HepG2 (cell line): ENCODE measurements at regions not wholly inside any gene's neighbourhood (a gene's known extent, or its start where the extent isn't known, plus 50 kb on each side); places are given as distances from the start of the nearest gene placed in this dataset.

Experiments
- ATAC-seq: fragments of 200-7000 bp; cut with Tn5 transposase; 3 replicates; pipeline ENCODE4 v1.9.1; 2020; ENCODE audit warnings: mild to moderate bottlenecking, moderate library complexity
- BruUV-seq: library from RNA; stranded (reverse); fragments of 400-500 nt; replicated peaks from 2 replicates; lab custom pipeline; 2021; lab: Mats Ljungman, UMichigan
- CTCF ChIA-PET: fragments of 300-600 bp; formaldehyde crosslinking; extraction: SDS; loops from one replicate; lab custom pipeline; 2021; ENCODE audit warnings: low total read pairs, inconsistent platforms, low intra/inter-chr PET ratio; lab: Yijun Ruan, JAX
- POLR2A ChIA-PET: fragments of 350-600 bp; sonication (Branson Sonifier 250); formaldehyde crosslinking; loops from one replicate; lab custom pipeline; 2020; ENCODE audit warnings: antibody characterized with exemption, inconsistent platforms; lab: Yijun Ruan, JAX
- DNase-seq: peaks from one replicate; pipeline ENCODE4 v3.0.0-alpha.2; 2015; ENCODE audit warnings: low spot score
- FAIRE-seq: peaks from 3 replicates; lab custom pipeline; 2011; peaks lifted over from hg19 to GRCh38; lab: Jason Lieb, UNC
- H2AFZ ChIP-seq: one replicate; pipeline ENCODE4 v1.6.1; 2011; ENCODE audit warnings: low read length, inconsistent platforms
- H3K27ac ChIP-seq: fragments of 300-600 bp; 3 replicates; pipeline ENCODE4 v1.8.0; 2011; ENCODE audit warnings: mixed run types, mild to moderate bottlenecking, mixed read lengths, low read length, inconsistent platforms; ENCODE audit not compliant: insufficient read depth; ENCODE audit errors: extremely low read length
- H3K27me3 ChIP-seq, 2 experiments: fragments of 200-600 bp in 1 of 2; 2 replicates in 1 of 2; 3 replicates in 1 of 2; pipeline versions ENCODE4 v1.6.0 to v1.8.0; 2011; ENCODE audit warnings: low read length in 2 of 2, mild to moderate bottlenecking in 2 of 2, moderate library complexity in 2 of 2, inconsistent platforms in 1 of 2; ENCODE audit not compliant: insufficient read depth in 2 of 2, control insufficient read depth in 1 of 2
- H3K36me3 ChIP-seq, 2 experiments: fragments of 200-600 bp in 1 of 2; replicated peaks in 1 of 2; 2 replicates in 1 of 2; 3 replicates in 1 of 2; pipeline versions ENCODE4 v1.5.1 to v1.8.0; 2011; ENCODE audit warnings: low read length in 2 of 2, inconsistent platforms in 1 of 2; ENCODE audit not compliant: insufficient read depth in 2 of 2, control insufficient read depth in 1 of 2
- H3K4me1 ChIP-seq: 2 replicates; pipeline ENCODE4 v1.5.1; 2012; ENCODE audit warnings: low read length, inconsistent platforms; ENCODE audit not compliant: insufficient read depth
- H3K4me2 ChIP-seq: 2 replicates; pipeline ENCODE4 v1.6.0; 2011; ENCODE audit warnings: low read depth, low read length, inconsistent platforms
- H3K4me3 ChIP-seq, 3 experiments: fragments of 200-600 bp in 1 of 3; sonication (generic), shearing (Covaris generic) in 1 of 3; replicated peaks in 1 of 3; 2 replicates each; pipeline ENCODE4 v1.5.1; 2011 to 2016; ENCODE audit warnings: low read length in 3 of 3, inconsistent platforms in 2 of 3, low read depth in 2 of 3, mild to moderate bottlenecking in 2 of 3, control low read depth in 1 of 3, mixed read lengths in 1 of 3; ENCODE audit not compliant: insufficient read depth in 1 of 3
- H3K79me2 ChIP-seq: one replicate; pipeline ENCODE4 v1.6.1; 2011; ENCODE audit warnings: low read length, inconsistent platforms; ENCODE audit not compliant: insufficient read depth
- H3K9ac ChIP-seq: 2 replicates; pipeline ENCODE4 v1.6.0; 2011; ENCODE audit warnings: mild to moderate bottlenecking, low read depth, low read length, inconsistent platforms; ENCODE audit not compliant: insufficient read depth
- H3K9me3 ChIP-seq: 2 replicates; pipeline ENCODE4 v1.5.1; 2012; ENCODE audit warnings: mild to moderate bottlenecking, low read length
- H4K20me1 ChIP-seq: 2 replicates; pipeline ENCODE4 v1.6.0; 2011; ENCODE audit warnings: inconsistent platforms, mild to moderate bottlenecking, low read length, moderate library complexity; ENCODE audit not compliant: insufficient read depth
- EEA1 ChIP-seq: sonication (generic); formaldehyde crosslinking; IDR thresholded peaks from 2 replicates; pipeline ENCODE4 v1.5.1; 2020; ENCODE audit warnings: mild to moderate bottlenecking, missing genetic modification reagents, borderline replicate concordance
- EZH2 ChIP-seq: conservative IDR thresholded peaks from 2 replicates; pipeline ENCODE4 v1.6.1; 2012; ENCODE audit warnings: mild to moderate bottlenecking, low read depth, low read length, moderate library complexity
- HMG20A ChIP-seq: IDR thresholded peaks from 2 replicates; pipeline ENCODE4 v1.6.1; 2016; ENCODE audit warnings: borderline replicate concordance
- LBX2 ChIP-seq: sonication (generic); formaldehyde crosslinking; IDR thresholded peaks from 2 replicates; pipeline ENCODE4 v1.5.0; 2020; ENCODE audit warnings: missing genetic modification reagents, mild to moderate bottlenecking, borderline replicate concordance
- MXD3 ChIP-seq: IDR thresholded peaks from 2 replicates; pipeline ENCODE4 v1.6.1; 2016; ENCODE audit warnings: mild to moderate bottlenecking, missing biosample characterization, missing genetic modification reagents
- SMYD3 ChIP-seq: sonication (generic); formaldehyde crosslinking; IDR thresholded peaks from 2 replicates; pipeline ENCODE4 v1.8.1; 2023; ENCODE audit warnings: mild to moderate bottlenecking, missing genetic modification reagents
- SNRNP70 ChIP-seq: fragments of 200-400 bp; formaldehyde crosslinking; IDR thresholded peaks from 2 replicates; pipeline ENCODE4 v1.6.1; 2017; ENCODE audit warnings: mild to moderate bottlenecking, low read depth, low read length, moderate library complexity
- SPEN ChIP-seq: sonication (generic); formaldehyde crosslinking; IDR thresholded peaks from 2 replicates; pipeline ENCODE4 v1.5.1; 2020; ENCODE audit warnings: low read depth, mild to moderate bottlenecking, missing genetic modification reagents
- STAT5B ChIP-seq: sonication (generic); formaldehyde crosslinking; IDR thresholded peaks from 2 replicates; pipeline ENCODE4 v1.4.0; 2020; ENCODE audit warnings: missing genetic modification reagents
- TOE1 ChIP-seq: sonication (generic); formaldehyde crosslinking; IDR thresholded peaks from 2 replicates; pipeline ENCODE4 v1.4.0; 2020; ENCODE audit warnings: mild to moderate bottlenecking, missing genetic modification reagents
- ZNF629 ChIP-seq: sonication (generic); formaldehyde crosslinking; conservative IDR thresholded peaks from 2 replicates; pipeline ENCODE4 v1.5.0; 2020; ENCODE audit warnings: missing genetic modification reagents
- ZNF703 ChIP-seq: sonication (generic); formaldehyde crosslinking; IDR thresholded peaks from 2 replicates; pipeline ENCODE4 v1.5.1; 2020; ENCODE audit warnings: missing genetic modification reagents, mild to moderate bottlenecking, moderate library complexity, borderline replicate concordance
- ZSCAN22 ChIP-seq: sonication (generic); formaldehyde crosslinking; IDR thresholded peaks from 2 replicates; pipeline ENCODE4 v1.4.0; 2020; ENCODE audit warnings: mild to moderate bottlenecking, missing genetic modification reagents
- WGBS: methylation state at CpG from one replicate; pipeline ENCODE4 v1.1.6; 2017; ENCODE audit warnings: low lambda C conversion rate; 5-methylcytosine and 5-hydroxymethylcytosine counted together
- in situ Hi-C: cut with HindIII; loops from 2 replicates; pipeline ENCODE4 v1.10.0; 2017; ENCODE audit warnings: low pct_unique_long_range_greater_than_20kb; ENCODE audit not compliant: extremely low pct_ligation_motif_present
- intact Hi-C: fragments of 100-400 bp; cut with micrococcal nuclease; formaldehyde crosslinking; loops from one replicate; pipeline ENCODE4 v1.10.0; 2022; ENCODE audit not compliant: unreplicated experiment

GRCh38 chr1:201742955-201743805 is 85.8 kb upstream of the IPO9 start:
- no TSS peak for BruUV-seq
- H3K4me3 ChIP-seq = no peak overlapping the region
- ChIA-PET POLR2A (no interaction called here), CTCF (no interaction called here)
- H3K4me1 ChIP-seq = no peaks in the 10 kb centered on the region
- TF ChIP-seq TOE1 = no peak
- no peak for TF ChIP-seq SPEN (CRISPR knock-in tag)
- no peak for TF ChIP-seq EZH2
- peak; percentile 59; the same call in 1 of the 2 replicates for TF ChIP-seq ZNF629 (CRISPR knock-in tag)
- TF ChIP-seq SMYD3 (CRISPR knock-in tag) = no peak
- ATAC-seq (no peak), FAIRE-seq (no peak), DNase-seq (no peak)
- intact Hi-C loops (no loop called here), in situ Hi-C loops (no loop called here)
- 5% methylated on average over 5 of the region's 5 CpGs for WGBS
- H4K20me1 ChIP-seq = no peaks in the 10 kb centered on the region
- peaks cover 5 to 43% of the 10 kb centered on the region in 2 experiments for H3K27me3 ChIP-seq
- H3K4me2 ChIP-seq = no peak overlapping the region
- H3K9me3 ChIP-seq = no peaks in the 10 kb centered on the region
- H3K9ac ChIP-seq = no peak overlapping the region
- no peaks in the 10 kb centered on the region for H3K36me3 ChIP-seq
- H2AFZ ChIP-seq = no peak overlapping the region
- no peaks in the 10 kb centered on the region for H3K79me2 ChIP-seq
- no peak overlapping the region for H3K27ac ChIP-seq

GRCh38 chr1:201745023-201745422 is 83.9 kb upstream of the IPO9 start:
- no peak overlapping the region for H3K27ac ChIP-seq
- H3K9me3 ChIP-seq = no peaks in the 10 kb centered on the region
- WGBS = 0% methylated on average over 3 of the region's 3 CpGs
- no peaks in the 10 kb centered on the region for H3K36me3 ChIP-seq
- CTCF ChIA-PET = no interaction called here
- H3K9ac ChIP-seq = no peak overlapping the region
- peaks cover 3 to 24% of the 10 kb centered on the region in 2 experiments; a peak in 4 of 5 replicates for H3K27me3 ChIP-seq
- ATAC-seq (no peak), DNase-seq (no peak), FAIRE-seq (no peak)
- H2AFZ ChIP-seq = no peak overlapping the region
- H3K4me3 ChIP-seq = no peak overlapping the region
- H3K79me2 ChIP-seq = no peaks in the 10 kb centered on the region
- intact Hi-C loops = no loop called here
- H4K20me1 ChIP-seq = no peaks in the 10 kb centered on the region
- in situ Hi-C loops = no loop called here
- POLR2A ChIA-PET = no interaction called here
- no peaks in the 10 kb centered on the region for H3K4me1 ChIP-seq
- H3K4me2 ChIP-seq = no peak overlapping the region
- no TSS peak for BruUV-seq
- TF ChIP-seq EEA1 (CRISPR knock-in tag) (no peak), MXD3 (CRISPR knock-in tag) (no peak), ZSCAN22 (CRISPR knock-in tag) (no peak), ZNF703 (CRISPR knock-in tag) (no peak), LBX2 (CRISPR knock-in tag) (no peak), HMG20A (CRISPR knock-in tag) (no peak), STAT5B (CRISPR knock-in tag) (no peak), SNRNP70 (no peak)
